Lower leg skin (tissue), 3 donors: ENCODE measurements at regions not wholly inside any gene's neighbourhood (a gene's known extent, or its start where the extent isn't known, plus 50 kb on each side); places are given as distances from the start of the nearest gene placed in this dataset.

ENCODE experiments used
- CTCF ChIP-seq, 3 donors: fragments of 450-650 bp; IDR thresholded peaks; one replicate each; pipeline ENCODE4 v1.5.1; 2016; ENCODE audit warnings: antibody characterized with exemption in 3 of 3, mild to moderate bottlenecking in 3 of 3, moderate library complexity in 2 of 3
- POLR2A ChIP-seq, 2 donors: fragments of 450-650 bp; IDR thresholded peaks; one replicate each; pipeline ENCODE4 v1.6.1; 2016 to 2017; ENCODE audit warnings: antibody characterized with exemption in 2 of 2, mild to moderate bottlenecking in 1 of 2, moderate library complexity in 1 of 2

GRCh38 chr6:9754515-9754914, 660.4 kb downstream of the TFAP2A start:
- TF ChIP-seq POLR2A (IDR thresholded peaks at IDR 0.05) (no peak), CTCF (IDR thresholded peaks at IDR 0.05) (no peak)
